HG02970 (cell line): ENCODE measurements at regions not wholly inside any gene's neighbourhood (a gene's known extent, or its start where the extent isn't known, plus 50 kb on each side); places are given as distances from the start of the nearest gene placed in this dataset.
A peak's percentile ranks its signal among the peaks of the same experiment; 100 is the strongest.

ENCODE experiments used
- ATAC-seq: cut with Tn5 transposase; IDR thresholded peaks from one replicate; pipeline ENCODE4 v1.9.1; 2021; ENCODE audit warnings: mild to moderate bottlenecking, moderate library complexity, moderate number of reproducible peaks; ENCODE audit not compliant: unreplicated experiment, low FRiP score

DNA sequence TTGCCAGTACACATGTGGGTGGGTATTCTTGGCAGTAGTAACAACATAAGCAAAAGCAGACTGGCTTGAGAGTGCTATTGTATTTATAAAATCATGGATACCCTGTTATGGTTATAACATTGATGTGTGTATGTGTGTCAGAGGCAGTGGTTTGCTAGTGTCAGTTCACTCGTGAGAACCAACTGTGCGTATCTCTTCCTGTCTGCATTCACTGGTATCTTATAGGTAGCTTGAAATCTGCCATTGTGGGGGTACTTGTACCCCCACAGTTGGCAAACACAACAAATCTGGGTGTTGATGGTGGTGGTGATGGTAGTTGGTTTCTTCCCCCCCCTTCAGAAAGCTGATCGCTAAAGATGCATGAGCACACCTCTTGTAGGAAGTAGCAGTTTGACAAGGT is 355.8 kb upstream of the SATB1 start:
- ATAC-seq = no peak

DNA sequence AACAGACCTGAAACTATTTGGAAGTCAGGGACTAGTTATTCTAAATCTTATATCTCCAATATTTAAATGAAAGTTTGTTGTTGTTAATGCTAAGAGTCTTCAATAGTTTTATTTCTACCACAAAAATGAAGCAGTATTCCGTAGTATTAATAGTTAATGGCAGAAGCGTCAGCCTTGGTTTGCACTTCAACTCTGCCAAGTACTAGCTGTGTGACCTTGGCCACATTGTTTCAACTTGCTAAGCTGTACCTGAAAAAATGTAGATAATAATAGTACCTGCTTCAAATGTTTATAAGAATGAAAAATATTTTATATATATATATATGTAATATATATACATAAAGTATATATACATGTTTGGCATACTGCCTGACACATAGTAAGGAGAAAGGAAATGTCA is 354.6 kb upstream of the SATB1 start:
- no peak for ATAC-seq

DNA sequence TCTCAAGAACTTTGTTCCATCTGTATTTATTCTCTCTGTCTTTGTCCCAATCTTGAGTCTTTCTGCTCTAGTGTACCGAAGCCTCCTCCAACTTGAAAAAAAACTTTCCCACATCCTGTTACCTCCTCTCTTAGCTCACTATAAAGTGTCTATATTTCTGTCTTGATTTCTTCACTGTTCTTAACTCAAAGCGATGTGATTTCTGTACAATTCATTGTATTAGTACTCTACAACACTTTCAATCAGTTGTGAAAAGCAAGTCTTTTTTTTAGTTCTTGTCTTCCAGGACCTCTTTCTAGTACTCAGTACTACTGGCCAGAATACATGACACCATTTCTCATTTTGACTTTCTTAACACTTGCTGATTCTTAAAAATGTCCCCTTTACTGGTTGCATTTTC is 353.5 kb upstream of the SATB1 start:
- no peak for ATAC-seq

DNA sequence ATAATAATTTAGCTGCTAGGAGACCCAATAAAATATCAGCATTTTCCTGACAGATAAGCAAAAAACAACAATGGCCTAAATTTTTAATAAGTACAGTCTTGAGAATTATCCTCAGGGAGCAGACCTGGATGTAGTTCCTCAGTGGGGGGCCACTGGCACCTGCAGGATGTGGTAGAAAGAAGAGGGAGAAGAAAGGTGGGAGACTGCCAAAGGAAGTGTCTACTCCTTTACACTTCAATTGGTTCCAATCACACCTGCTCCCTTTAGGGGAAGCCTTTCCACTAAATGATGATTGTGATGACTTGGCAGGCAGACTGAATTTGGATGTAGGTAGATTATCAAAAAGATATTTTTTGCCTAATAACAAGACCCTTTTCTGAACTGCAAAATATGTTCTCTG is 353.0 kb upstream of the SATB1 start:
- no peak for ATAC-seq

DNA sequence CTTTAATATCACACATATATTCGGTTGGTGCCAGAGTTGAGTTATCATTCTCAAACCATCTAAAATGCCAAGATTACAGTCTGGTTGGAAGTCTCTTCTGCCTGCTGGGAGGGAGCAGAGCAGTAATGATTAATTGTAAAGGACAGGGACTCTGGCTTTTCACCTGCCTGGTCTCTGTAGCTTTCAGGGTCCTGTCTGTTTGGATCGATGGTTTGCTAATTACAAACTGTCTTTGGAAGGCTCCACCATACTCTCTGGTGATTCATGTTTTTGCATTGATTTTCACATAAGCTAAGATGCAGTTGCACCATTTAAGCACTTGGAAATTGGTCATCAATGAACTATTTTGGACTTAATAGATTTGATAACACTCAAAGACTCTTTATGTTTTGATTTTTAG is 350.4 kb upstream of the SATB1 start:
- no peak for ATAC-seq

DNA sequence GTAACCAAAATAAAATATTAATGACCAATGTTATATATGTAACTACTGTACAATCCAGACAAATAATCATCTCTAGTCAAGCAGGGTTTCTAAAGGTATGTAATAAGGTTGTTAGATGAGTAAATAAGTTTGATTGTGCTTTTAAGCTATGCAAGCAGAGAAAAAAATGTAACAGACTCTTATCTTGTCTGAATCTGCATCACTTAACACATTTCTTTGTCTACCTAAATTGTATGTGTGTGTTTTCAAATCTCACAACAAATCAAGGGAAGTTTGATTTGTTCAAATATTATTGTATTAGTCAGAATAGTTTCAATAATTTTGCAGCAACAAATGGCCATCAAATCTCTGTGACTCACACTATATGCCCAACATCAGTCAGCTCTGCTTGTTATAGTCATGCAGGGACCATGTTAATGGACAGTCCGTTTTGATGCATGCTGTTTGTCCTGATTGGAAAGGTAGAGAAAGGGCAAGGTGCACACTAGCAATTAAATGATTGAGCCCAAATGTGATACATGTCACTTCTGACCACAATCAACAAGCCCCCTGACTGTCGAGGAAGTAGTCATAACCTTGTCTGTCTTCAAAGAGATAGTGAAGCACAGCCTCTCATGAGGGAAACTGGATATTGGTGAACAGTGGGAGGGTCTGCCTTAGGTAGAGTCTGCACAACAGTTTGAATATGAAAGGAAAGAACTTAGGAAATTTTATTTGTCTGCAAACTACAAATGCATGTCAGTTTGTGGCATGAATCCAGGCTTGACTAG is 349.4 kb upstream of the SATB1 start:
- ATAC-seq = no peak

DNA sequence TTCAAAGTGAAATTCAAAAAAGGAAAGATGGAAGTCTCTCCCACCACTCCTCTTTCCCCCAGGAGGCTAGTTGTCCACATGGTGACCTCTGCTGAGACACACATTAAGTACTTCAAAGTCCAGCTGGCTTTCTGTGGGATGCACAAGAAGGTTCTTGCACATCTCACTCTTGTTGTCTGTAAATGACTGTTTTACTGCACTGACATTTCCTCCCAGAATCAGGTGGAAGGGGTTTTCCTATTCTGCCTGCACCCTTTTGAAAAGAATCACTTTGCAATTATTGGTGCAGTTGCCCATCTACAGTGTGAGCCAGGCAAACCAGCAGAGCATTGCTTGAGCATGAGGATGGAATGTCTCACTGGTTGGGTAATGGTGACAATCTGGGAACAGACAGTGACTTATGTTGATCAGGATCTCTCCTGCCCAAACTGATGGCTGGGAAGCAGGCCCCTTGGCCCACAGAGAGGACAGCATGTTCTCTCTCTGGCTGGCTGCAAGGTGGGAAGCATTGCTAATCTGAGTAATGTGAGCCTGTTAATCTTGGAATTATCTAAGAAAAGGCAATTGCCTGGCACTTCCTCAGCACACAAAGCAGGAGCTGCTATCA is 347.7 kb upstream of the SATB1 start:
- no peak for ATAC-seq

DNA sequence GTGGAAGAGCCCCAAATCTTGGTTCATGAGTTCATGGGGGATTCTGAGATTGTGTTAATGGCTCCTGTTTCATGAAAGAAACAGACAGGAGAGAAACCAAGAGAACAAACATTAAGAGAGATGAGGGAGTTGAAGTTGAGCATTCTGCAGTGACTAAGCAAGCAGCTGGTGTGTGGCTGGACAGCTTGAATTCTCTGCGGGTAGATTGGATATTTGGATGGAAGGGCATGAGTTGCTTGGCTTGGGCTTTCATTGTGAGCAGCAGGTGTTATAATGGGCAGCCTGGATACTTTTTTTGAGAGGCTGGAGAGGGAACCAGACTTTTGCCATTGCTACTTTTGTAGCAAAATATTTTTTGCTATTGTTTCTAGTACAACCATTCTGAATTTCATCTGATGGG is 346.8 kb upstream of the SATB1 start:
- no peak for ATAC-seq

DNA sequence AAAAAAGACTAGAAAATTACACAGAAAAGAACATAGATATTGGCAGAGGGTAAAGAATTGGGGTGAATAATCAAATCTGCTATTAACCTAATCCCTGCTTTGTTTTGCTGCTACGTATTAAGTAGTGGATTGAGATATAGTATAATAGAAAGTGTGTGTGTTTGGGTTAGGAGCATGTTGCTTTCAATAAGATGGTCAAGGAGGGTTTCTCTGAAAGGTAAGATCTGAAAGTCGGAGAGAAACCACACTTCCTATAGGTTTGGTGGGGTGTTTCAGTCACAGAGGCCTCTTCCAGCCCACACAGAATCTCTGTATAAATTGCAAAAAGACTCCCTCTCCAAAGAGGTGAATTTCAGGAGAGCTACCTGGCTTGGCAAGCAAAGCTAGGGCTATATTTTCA is 345.7 kb upstream of the SATB1 start:
- no peak for ATAC-seq

DNA sequence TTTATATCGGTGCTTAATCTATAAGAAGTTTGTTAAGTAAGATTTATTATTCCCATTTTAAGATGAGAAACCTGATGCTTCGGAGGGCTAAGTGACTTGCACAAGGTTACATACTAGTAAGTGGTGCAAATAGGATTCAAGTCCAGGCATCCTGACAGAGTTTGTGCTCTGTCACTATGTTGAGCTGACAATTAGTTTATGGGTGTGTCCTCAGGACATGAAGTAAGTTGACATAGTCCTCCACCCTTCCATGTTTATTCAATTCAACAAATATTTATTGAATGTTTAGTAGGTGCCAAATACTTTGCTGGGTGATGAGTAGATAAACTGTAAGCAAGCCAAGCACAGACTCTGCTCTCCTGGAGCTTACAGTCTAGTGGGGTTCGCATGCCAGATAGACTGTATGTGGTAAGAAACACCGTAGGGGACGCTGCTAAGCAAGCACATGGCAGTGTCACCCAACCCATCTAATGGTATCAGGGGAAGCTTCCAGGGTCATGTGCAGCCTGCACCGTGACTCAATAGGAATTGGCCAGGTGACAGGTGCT is 342.7 kb upstream of the SATB1 start:
- no peak for ATAC-seq

DNA sequence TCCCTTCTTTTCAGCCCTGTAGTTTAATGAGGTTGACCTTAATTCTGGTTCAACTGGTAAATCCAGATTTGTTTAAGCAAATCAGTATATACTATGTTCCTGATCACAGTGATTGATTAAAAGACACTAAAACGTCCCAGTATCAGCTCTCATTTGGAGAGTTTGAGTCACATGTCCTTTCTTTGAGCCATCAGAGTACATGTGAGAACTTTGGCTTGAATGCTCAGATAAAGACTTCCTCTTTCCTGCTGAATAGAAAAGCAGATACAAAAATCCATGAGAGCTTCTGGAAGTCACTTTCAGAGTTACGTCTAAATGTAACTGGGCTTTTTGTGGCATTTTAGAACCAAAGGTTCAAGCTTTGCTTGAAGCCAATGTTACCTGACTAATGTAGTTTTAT is 341.8 kb upstream of the SATB1 start:
- no peak for ATAC-seq

DNA sequence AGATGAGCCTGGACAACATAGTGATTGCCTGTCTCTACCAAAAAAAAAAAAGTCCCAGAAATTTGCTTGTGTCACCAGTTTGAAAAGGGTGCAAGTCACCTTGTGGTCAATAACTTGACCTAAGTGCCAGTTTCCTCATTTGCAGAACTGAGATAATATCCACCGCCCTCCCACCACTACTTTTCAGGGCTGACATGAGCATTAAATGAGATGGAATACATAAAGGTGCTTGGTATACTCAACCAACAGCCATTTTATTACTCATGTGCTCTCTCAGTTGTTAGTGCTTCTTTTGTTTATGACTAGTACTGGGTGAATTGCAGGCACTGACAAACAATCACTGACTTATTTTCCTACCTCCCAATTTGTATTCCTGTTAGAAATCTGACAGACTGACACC is 340.5 kb upstream of the SATB1 start:
- no peak for ATAC-seq

DNA sequence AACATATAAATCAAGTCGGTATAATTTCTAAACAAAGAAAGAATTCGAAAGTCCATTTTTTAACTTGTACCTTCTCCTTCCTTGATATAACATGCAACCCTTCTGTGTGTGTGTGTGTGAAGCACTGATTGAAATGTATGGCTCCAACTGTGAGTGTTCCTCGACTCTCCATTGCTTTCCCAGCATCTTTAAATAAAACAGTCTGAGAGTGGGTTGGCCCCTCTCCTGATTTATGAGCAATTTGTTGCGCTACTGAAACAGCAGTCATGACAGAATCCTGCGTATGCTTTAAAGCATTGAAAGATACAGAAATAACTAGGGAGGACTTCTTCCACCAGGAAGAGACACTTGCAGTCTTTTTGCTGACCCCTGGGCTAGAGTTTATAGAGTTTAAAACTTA is 340.0 kb upstream of the SATB1 start:
- no peak for ATAC-seq

DNA sequence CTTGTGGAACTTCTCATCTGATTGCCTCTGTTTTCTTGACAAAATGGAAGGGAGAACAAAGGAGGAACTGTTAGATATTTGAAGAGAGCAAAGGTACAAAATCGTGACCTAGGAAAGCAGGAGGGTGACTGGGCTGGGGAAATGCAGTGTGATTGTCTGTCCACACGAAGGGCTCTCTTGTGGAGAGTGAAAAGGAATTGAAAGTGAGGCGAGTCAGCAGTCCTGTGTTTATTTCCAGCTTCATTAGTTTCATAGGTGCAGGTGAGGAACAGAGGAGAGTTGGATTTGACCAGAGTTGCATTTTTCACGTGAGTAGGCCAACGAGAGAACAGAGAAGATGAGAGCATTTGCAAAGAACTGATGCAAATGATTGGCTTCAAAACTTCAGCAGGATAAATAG is 336.4 kb upstream of the SATB1 start:
- ATAC-seq = no peak

DNA sequence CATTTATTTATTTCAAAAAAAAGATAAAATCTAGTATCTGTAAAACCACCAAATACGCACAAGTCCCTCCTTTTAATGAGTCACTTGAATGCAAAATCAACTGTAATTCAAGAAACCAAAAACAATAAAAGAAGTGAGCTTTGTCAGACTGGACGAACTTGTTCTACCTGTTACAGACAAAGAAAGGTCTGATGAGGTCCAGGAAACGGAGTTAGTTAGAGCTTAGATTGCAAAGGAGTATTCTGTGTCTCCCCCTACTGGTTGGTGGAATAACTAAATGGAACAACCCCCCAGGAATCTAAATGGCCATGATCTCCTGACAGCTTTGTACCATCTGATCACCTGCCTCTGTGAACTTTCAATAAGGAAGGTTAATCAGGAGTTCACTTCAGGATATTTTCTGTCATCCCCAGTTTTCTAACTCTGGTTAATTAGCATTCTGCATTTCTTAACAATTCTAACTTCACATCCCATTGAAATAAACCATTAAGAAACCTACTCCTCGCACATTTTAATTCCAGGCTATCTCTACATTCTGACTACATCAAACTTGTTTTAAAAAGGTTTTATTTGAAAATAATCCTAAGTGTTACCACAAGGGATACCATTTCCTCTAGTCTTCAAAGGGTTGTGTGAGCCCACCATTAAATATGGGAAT is 333.0 kb upstream of the SATB1 start:
- peak; percentile 47 for ATAC-seq

DNA sequence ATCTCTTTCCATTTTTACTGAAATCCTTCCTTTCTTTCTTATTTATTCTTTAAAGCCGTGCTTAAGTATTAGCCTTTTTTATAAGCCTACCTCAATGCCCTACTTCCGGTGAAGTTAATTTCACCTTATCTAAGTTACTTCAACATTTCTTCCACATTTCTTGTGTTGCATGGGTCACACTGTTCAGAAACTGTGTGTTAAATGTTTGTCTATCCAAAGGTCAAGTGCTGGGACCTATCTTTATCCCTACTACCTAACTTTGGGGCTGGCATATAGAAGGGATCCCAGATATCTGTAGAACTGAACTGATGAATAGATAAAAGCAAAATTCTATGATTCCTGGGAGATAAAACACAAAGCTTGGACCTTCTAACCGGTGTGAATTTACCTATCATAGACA is 332.3 kb upstream of the SATB1 start:
- no peak for ATAC-seq

DNA sequence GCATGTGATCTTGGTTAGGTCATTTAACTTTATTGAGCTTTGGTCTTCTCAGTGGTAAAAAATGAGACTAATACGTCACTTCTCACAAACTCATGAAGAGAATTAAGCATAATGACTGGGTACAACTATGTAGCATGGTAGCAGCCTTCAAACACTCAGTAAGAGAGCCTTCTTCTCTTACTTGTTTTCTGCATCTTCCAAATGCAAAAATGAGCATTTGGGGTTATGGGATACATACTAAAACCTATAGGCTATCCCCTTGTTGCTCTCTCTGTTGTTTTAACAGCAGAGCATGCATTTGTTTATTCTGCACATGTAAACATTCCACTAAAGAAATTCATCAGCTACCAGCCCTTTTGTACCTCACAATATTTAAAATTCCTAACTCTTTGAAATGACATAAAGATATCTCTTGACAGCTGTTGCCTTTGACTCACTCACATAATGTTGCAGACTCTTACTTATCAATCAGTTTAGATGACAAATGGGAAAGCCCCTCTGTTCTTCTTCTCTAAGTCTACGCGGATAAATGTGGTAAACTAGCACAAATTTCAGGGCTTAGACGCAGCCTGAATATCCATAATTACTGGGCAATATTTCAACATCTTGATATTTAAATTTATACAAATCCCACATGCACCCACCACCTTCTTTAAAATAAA is 327.3 kb upstream of the SATB1 start:
- ATAC-seq = no peak

DNA sequence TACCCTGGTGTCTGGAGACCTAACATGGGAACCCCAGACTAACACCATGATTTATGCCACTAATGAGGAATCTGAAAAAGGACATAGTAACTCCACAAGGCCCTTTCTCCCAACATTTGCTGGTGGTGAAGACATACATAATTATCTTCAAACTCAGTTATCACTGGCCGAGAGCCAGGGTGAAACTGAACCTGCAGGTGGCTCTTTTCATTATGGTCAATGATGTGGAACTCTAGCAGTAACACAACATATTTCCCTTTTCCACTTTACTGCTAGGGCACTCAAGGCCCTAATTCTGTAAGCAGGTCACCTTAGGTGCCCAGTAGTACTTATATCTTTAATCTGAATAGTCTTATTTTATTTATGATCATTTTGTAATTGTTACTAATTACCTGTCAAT is 326.4 kb upstream of the SATB1 start:
- ATAC-seq = no peak

DNA sequence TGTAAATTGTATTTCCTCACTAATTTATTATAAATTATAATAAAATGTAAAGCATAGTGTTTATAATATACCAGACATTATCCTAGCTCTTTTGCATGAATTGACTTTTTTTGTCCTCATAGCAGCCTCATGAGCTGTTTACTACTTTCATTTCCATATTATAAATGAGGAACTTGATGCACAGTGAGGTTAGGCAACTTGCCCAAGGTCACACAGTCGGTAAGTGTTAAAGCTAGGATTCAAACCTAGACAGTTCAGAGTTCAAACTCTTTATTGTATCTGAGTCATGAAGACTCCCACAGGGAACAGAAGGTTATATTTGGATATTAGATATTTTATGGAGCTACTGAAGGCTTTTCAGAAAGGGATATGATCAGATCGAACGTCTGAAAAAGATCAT is 322.2 kb upstream of the SATB1 start:
- no peak for ATAC-seq

DNA sequence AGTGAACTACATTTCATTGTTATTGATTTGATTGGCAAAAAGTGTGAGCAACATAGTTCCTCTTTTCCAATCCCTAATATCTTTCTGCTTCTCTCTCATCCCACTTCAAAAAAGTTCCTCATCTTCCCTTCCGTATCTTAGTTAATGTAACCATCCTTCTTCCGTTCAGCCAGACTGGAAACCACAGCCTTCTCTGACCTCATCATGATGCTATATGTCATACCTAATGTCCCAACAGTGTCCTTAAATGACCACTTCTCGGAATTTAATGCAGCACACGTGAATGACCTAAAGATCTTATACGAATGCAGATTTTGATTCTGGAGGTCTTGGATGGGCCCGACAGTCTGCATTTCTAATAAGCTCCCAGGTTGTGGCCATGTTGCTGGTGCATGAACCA is 320.3 kb upstream of the SATB1 start:
- ATAC-seq = no peak

DNA sequence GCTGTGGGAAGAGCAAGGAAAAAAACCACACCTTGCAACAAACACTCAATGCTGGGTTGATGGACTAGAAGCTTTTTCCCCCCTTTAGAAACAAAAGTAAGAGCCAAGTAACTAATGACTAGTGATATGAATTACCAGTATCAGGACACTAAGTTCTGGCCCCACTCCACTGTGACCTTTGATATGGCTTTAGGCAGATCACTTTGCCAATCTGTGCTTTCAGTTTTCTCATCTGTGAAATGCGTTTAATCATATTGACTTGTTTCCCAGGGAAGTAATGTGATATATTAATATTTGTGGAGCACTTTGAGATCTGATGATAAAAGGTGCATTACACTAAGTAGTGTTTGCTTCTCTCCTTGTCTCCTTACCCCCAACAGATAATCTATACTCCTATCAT is 319.3 kb upstream of the SATB1 start:
- ATAC-seq = no peak
